ENCODE measurements at regions not wholly inside any gene's neighbourhood (a gene's known extent, or its start where the extent isn't known, plus 50 kb on each side); places are given as distances from the start of the nearest gene placed in this dataset.

DNA sequence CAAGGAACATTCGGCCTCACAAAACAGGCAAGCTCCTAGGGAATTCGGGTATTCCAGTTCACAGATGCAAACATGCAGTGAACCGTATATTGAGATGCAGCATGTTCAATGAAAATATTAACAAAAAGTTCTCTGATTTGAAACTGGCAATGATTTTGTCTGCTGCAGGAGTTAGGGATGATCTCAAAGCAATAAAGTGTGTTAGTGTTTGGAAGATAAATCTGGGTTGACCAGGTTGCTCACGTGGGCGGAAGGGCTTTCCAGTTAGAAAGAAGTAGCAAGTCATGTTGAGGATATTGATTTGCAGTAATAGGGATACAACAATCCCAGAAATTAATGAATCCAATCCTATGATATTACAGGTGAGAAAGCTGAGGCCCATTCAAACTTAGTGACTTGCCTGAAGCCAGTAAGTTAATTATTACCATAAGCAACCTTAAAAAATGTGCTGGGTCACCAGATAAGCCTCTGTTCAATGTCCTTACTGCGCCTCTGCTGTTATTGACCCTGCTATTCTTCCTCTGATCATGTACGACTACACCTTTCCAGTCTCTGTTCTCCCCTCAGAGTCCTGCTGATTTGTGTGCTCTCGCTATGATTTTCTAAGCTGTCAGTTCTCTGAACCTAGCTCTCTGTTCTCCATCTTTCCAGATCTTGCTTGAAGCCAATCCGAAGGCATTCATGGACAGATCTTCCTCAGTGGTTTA is 370.8 kb downstream of the DSEL start:
- H3K56ac ChIP-seq (ENCODE audit: insufficient read length, low read depth, low read length) = no peak overlapping the region
- no peak overlapping the region for H4K5ac ChIP-seq (ENCODE audit: insufficient read length, low read depth, low read length)
- no peak overlapping the region for H2AFZ ChIP-seq (ENCODE audit: low read length)
- H3K36me3 Mint-ChIP-seq (ENCODE audit: insufficient read depth in 1 of 3, low read depth in 3 of 3) = no peaks in the 10 kb centered on the region
- no peak overlapping the region for H3K14ac ChIP-seq (ENCODE audit: insufficient read depth, low read length)
- H3K18ac ChIP-seq (ENCODE audit: insufficient read length, low read depth, low read length) = no peak overlapping the region
- peak overlapping the region in 1 of 3 experiments; percentile 10; a peak in 1 of 7 replicates for H3K27ac Mint-ChIP-seq
- H3K9me3 ChIP-seq (ENCODE audit: control insufficient read depth, low read depth, low read length) = no peaks in the 10 kb centered on the region
- no peak overlapping the region for H3K4me3 Mint-ChIP-seq
- H2BK15ac ChIP-seq (ENCODE audit: low read depth, low read length) = no peak overlapping the region; the same call in 1 of the 2 replicates
- H3K4me1 ChIP-seq (ENCODE audit: insufficient read depth, low read length) = no peaks in the 10 kb centered on the region
- no peak overlapping the region for H2BK5ac ChIP-seq (ENCODE audit: insufficient read length, low read length)
- 0 out of 4 replicates have a peak, but pooled peaks cover 0 to 3% of the 10 kb centered on the region in 2 experiments for H3K4me1 Mint-ChIP-seq
- no peak overlapping the region for H3K27ac ChIP-seq (ENCODE audit: insufficient read length, low read depth, low read length)
- no peak overlapping the region for H3K4me2 ChIP-seq (ENCODE audit: insufficient read depth, insufficient read length, low read length)
- no peak overlapping the region for H2AK5ac ChIP-seq (ENCODE audit: insufficient read length, low read length)
- WGBS (ENCODE audit: extremely low coverage, insufficient read length, low lambda C conversion rate) = no CpG with 5 or more reads among the region's 9 CpGs
- H3K79me2 ChIP-seq (ENCODE audit: insufficient read depth, low read length) = no peaks in the 10 kb centered on the region
- no peaks in the 10 kb centered on the region for H3K27me3 Mint-ChIP-seq (ENCODE audit: low read depth)
- no peak overlapping the region for H3T11ph ChIP-seq (ENCODE audit: low read length)
- no peaks in the 10 kb centered on the region for H4K20me1 ChIP-seq (ENCODE audit: control insufficient read depth, insufficient read depth, insufficient read length)
- no peaks in the 10 kb centered on the region; a peak in 1 of 5 replicates for H3K9me3 Mint-ChIP-seq
- no peaks in the 10 kb centered on the region for H3K27me3 ChIP-seq (ENCODE audit: insufficient read depth, low read length)
- H4K91ac ChIP-seq (ENCODE audit: insufficient read length, low read depth, low read length) = no peak overlapping the region
- H3K4ac ChIP-seq (ENCODE audit: low read depth, low read length) = no peak overlapping the region
- no peak overlapping the region for H3K23ac ChIP-seq (ENCODE audit: insufficient read length, low read depth, low read length)
- no peak overlapping the region for H2BK120ac ChIP-seq (ENCODE audit: low read depth, low read length, poor library complexity, severe bottlenecking)
- no peak overlapping the region for H2BK20ac ChIP-seq (ENCODE audit: low read depth, low read length, poor library complexity, severe bottlenecking)
- no peaks in the 10 kb centered on the region for H3K79me1 ChIP-seq (ENCODE audit: insufficient read depth, low read depth, low read length, poor library complexity, severe bottlenecking)
- DNase-seq = no peak
- TF ChIP-seq, protein P1, sequence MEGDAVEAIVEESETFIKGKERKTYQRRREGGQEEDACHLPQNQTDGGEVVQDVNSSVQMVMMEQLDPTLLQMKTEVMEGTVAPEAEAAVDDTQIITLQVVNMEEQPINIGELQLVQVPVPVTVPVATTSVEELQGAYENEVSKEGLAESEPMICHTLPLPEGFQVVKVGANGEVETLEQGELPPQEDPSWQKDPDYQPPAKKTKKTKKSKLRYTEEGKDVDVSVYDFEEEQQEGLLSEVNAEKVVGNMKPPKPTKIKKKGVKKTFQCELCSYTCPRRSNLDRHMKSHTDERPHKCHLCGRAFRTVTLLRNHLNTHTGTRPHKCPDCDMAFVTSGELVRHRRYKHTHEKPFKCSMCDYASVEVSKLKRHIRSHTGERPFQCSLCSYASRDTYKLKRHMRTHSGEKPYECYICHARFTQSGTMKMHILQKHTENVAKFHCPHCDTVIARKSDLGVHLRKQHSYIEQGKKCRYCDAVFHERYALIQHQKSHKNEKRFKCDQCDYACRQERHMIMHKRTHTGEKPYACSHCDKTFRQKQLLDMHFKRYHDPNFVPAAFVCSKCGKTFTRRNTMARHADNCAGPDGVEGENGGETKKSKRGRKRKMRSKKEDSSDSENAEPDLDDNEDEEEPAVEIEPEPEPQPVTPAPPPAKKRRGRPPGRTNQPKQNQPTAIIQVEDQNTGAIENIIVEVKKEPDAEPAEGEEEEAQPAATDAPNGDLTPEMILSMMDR (conservative IDR thresholded peaks at IDR 0.05) = no peak
- no peaks in the 10 kb centered on the region for H3K23me2 ChIP-seq (ENCODE audit: insufficient read length, low read depth, low read length, poor library complexity, severe bottlenecking)
- H4K8ac ChIP-seq (replicated peaks; ENCODE audit: insufficient read length, low read depth, low read length) = no peak overlapping the region
- no peak overlapping the region for H2BK12ac ChIP-seq (ENCODE audit: insufficient read length, low read depth, low read length)
- H3K9ac ChIP-seq (ENCODE audit: extremely low read depth, insufficient read length, low read length) = no peak overlapping the region
